ENCODE measurements at regions not wholly inside any gene's neighbourhood (a gene's known extent, or its start where the extent isn't known, plus 50 kb on each side); places are given as distances from the start of the nearest gene placed in this dataset.

- DNase-seq (ENCODE audit: low read depth, low spot score) = no peak
- in situ Hi-C loops (cut with HindIII; ENCODE audit: low sequenced_read_pairs) = no loop called here
- TF ChIP-seq, protein P1, sequence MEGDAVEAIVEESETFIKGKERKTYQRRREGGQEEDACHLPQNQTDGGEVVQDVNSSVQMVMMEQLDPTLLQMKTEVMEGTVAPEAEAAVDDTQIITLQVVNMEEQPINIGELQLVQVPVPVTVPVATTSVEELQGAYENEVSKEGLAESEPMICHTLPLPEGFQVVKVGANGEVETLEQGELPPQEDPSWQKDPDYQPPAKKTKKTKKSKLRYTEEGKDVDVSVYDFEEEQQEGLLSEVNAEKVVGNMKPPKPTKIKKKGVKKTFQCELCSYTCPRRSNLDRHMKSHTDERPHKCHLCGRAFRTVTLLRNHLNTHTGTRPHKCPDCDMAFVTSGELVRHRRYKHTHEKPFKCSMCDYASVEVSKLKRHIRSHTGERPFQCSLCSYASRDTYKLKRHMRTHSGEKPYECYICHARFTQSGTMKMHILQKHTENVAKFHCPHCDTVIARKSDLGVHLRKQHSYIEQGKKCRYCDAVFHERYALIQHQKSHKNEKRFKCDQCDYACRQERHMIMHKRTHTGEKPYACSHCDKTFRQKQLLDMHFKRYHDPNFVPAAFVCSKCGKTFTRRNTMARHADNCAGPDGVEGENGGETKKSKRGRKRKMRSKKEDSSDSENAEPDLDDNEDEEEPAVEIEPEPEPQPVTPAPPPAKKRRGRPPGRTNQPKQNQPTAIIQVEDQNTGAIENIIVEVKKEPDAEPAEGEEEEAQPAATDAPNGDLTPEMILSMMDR (IDR thresholded peaks at IDR 0.05; ENCODE audit: low read depth, low read length) = no peak
- H3K4me3 ChIP-seq (ENCODE audit: low read depth, low read length) = no peak overlapping the region
Observed at GRCh38 chr13:90237852-90238251, 1109.6 kb upstream of the MIR17HG start.

- H3K4me3 ChIP-seq (ENCODE audit: low read depth, low read length) = no peak overlapping the region
- in situ Hi-C loops (cut with HindIII; ENCODE audit: low sequenced_read_pairs) = no loop called here
- TF ChIP-seq, protein P1 (IDR thresholded peaks at IDR 0.05; ENCODE audit: low read depth, low read length) = no peak
- DNase-seq (ENCODE audit: low read depth, low spot score) = peak; percentile 29
Observed at GRCh38 chr13:90238413-90238812, 1109.1 kb upstream of the MIR17HG start.

- in situ Hi-C loops (cut with HindIII; ENCODE audit: low sequenced_read_pairs) = no loop called here
- no peak overlapping the region for H3K4me3 ChIP-seq (ENCODE audit: low read depth, low read length)
- no peak for DNase-seq (ENCODE audit: low read depth, low spot score)
- TF ChIP-seq, protein P1 (IDR thresholded peaks at IDR 0.05; ENCODE audit: low read depth, low read length) = no peak
Observed at GRCh38 chr13:90239130-90239529, 1108.4 kb upstream of the MIR17HG start.

DNA sequence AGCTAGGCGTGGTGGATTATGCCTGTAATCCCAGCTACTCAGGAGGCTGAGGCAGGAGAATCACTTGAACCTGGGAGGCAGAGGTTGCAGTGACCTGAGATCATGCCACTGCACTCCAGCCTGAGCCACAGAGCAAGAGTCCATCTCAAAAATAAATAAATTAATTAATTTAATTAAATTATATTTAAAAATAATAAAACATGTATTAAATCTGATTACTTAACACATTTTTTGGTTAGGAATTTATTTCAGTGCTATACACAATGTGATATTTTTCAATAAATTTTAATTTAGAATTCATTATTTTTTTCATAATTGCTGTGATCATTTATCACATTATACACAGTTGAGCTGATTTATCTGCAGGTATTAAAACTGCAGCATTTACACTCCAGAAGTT, 1101.5 kb upstream of the MIR17HG start:
- in situ Hi-C loops (cut with HindIII; ENCODE audit: low sequenced_read_pairs) = no loop called here

DNA sequence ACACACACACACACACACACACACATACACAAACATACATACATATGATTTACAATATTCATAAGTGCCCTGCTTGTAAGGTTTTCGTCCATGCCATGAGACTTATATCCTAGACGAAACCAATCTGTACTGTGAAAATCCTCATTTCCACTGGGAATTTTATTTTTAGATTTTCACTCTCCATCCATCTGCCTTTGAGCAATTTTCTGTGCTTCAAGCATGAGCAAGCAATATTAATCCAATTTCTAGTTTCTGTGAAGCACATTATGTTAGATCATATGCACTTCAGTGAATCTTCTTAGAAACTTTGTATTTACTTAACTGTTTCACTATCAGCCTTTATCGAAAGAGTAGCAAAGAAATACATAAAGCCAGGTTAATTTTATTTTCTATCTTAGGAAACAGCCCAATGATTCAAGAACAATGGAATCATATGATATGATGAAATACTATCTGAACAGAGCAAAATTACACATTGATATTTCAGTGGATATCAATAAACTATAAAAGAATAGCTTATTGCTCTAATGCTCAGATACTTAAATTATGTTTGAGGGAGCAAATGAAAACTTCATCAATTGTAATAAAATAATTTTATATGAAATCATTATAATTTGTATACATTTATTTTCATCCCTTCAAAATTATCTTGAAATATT, 1100.7 kb upstream of the MIR17HG start:
- H3K4me3 ChIP-seq (ENCODE audit: low read depth, low read length) = no peak overlapping the region
- TF ChIP-seq, protein P1 (IDR thresholded peaks at IDR 0.05; ENCODE audit: low read depth, low read length) = no peak
- in situ Hi-C loops (cut with HindIII; ENCODE audit: low sequenced_read_pairs) = no loop called here
- DNase-seq (ENCODE audit: low read depth, low spot score) = no peak

More for the DNA sequence above, 1101.5 kb upstream of the MIR17HG start:
- no peak for DNase-seq (ENCODE audit: low read depth, low spot score)
- no peak overlapping the region for H3K4me3 ChIP-seq (ENCODE audit: low read depth, low read length)
- TF ChIP-seq, protein P1 (IDR thresholded peaks at IDR 0.05; ENCODE audit: low read depth, low read length) = no peak

- DNase-seq (ENCODE audit: low read depth, low spot score) = no peak
- in situ Hi-C loops (cut with HindIII; ENCODE audit: low sequenced_read_pairs) = no loop called here
- TF ChIP-seq, protein P1 (IDR thresholded peaks at IDR 0.05; ENCODE audit: low read depth, low read length) = no peak
- H3K4me3 ChIP-seq (ENCODE audit: low read depth, low read length) = no peak overlapping the region
Observed at GRCh38 chr13:90253806-90254205, 1093.7 kb upstream of the MIR17HG start.

All from astrocyte of the spinal cord (primary cell).